GM18907 (cell line): ENCODE measurements at regions not wholly inside any gene's neighbourhood (a gene's known extent, or its start where the extent isn't known, plus 50 kb on each side); places are given as distances from the start of the nearest gene placed in this dataset.

Source experiments
- ATAC-seq: cut with Tn5 transposase; IDR thresholded peaks from one replicate; pipeline ENCODE4 v1.9.1; 2021; ENCODE audit warnings: mild to moderate bottlenecking, moderate library complexity; ENCODE audit not compliant: unreplicated experiment

GRCh38 chr6:138691595-138692057, 81.9 kb upstream of the CCDC28A start:
- ATAC-seq: peak; percentile 2

- peak; percentile 73 for ATAC-seq
Measured at GRCh38 chr6:138692058-138692977, 81.3 kb upstream of the CCDC28A start.

GRCh38 chr6:138692978-138693909, 80.3 kb upstream of the CCDC28A start:
- peak; percentile 63 for ATAC-seq

- no peak for ATAC-seq
Measured at GRCh38 chr6:138695193-138695592, 78.4 kb upstream of the CCDC28A start.

GRCh38 chr6:138714493-138714892, 59.1 kb upstream of the CCDC28A start:
- ATAC-seq: no peak

GRCh38 chr6:138716013-138716412, 57.6 kb upstream of the CCDC28A start:
- ATAC-seq: no peak

GRCh38 chr6:138716971-138717665, 56.5 kb upstream of the CCDC28A start:
- ATAC-seq: no peak

- ATAC-seq: no peak
Measured at GRCh38 chr6:138719011-138719635, 54.4 kb upstream of the CCDC28A start.

- no peak for ATAC-seq
Measured at GRCh38 chr6:138719744-138720143, 53.8 kb upstream of the CCDC28A start.

- ATAC-seq: peak; percentile 45
Measured at GRCh38 chr6:138722425-138723371, 50.9 kb upstream of the CCDC28A start.
